ENCODE measurements at regions not wholly inside any gene's neighbourhood (a gene's known extent, or its start where the extent isn't known, plus 50 kb on each side); places are given as distances from the start of the nearest gene placed in this dataset.

- no peak for TF ChIP-seq GATA2 (CRISPR knock-in tag; IDR thresholded peaks at IDR 0.05)
- no peak for TF ChIP-seq CBX2 (IDR thresholded peaks at IDR 0.05; ENCODE audit: insufficient read depth, low read length, poor library complexity, severe bottlenecking)
- TF ChIP-seq HMG20B (CRISPR knock-in tag; IDR thresholded peaks at IDR 0.05), result no peak
- no peak for TF ChIP-seq HLTF (IDR thresholded peaks at IDR 0.05)
- no peak for TF ChIP-seq ZNF764 (CRISPR knock-in tag; IDR thresholded peaks at IDR 0.05; ENCODE audit: low read depth)
- TF ChIP-seq, protein P1, sequence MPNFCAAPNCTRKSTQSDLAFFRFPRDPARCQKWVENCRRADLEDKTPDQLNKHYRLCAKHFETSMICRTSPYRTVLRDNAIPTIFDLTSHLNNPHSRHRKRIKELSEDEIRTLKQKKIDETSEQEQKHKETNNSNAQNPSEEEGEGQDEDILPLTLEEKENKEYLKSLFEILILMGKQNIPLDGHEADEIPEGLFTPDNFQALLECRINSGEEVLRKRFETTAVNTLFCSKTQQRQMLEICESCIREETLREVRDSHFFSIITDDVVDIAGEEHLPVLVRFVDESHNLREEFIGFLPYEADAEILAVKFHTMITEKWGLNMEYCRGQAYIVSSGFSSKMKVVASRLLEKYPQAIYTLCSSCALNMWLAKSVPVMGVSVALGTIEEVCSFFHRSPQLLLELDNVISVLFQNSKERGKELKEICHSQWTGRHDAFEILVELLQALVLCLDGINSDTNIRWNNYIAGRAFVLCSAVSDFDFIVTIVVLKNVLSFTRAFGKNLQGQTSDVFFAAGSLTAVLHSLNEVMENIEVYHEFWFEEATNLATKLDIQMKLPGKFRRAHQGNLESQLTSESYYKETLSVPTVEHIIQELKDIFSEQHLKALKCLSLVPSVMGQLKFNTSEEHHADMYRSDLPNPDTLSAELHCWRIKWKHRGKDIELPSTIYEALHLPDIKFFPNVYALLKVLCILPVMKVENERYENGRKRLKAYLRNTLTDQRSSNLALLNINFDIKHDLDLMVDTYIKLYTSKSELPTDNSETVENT (CRISPR knock-in tag; IDR thresholded peaks at IDR 0.05), result no peak
- no peak for TF ChIP-seq ZNF140 (CRISPR knock-in tag; IDR thresholded peaks at IDR 0.05)
- no peak for TF ChIP-seq GTF2F1 (IDR thresholded peaks at IDR 0.05; ENCODE audit: low read depth, low read length)
- TF ChIP-seq, protein P2, sequence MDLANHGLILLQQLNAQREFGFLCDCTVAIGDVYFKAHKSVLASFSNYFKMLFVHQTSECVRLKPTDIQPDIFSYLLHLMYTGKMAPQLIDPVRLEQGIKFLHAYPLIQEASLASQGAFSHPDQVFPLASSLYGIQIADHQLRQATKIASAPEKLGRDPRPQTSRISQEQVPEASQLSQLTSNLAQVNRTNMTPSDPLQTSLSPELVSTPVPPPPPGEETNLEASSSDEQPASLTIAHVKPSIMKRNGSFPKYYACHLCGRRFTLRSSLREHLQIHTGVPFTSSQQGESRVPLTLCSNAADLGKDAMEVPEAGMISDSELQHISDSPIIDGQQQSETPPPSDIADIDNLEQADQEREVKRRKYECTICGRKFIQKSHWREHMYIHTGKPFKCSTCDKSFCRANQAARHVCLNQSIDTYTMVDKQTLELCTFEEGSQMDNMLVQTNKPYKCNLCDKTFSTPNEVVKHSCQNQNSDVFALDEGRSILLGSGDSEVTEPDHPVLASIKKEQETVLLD (IDR thresholded peaks at IDR 0.05), result no peak
- TF ChIP-seq ZNF57 (CRISPR knock-in tag; IDR thresholded peaks at IDR 0.05), result no peak
- Histone ChIP-seq H3K79me2 (ENCODE audit: control insufficient read depth, insufficient read depth, low read length) (no peaks in the 10 kb centered on the region), H3K4me2 (ENCODE audit: insufficient read depth, low read length) (no peak overlapping the region), H4K20me1 (replicated peaks; ENCODE audit: control insufficient read depth, insufficient read depth, low read length) (no peaks in the 10 kb centered on the region), H3K27me3 (ENCODE audit: control insufficient read depth in 2 of 2, insufficient read depth in 2 of 2, low read length in 2 of 2) (no peaks in the 10 kb centered on the region), H3K4me1 (replicated peaks in 1 of 2; ENCODE audit: control insufficient read depth in 2 of 2, insufficient read depth in 2 of 2, low read length in 2 of 2) (no peaks in the 10 kb centered on the region), H3K9ac (ENCODE audit: insufficient read depth in 1 of 2, low read depth in 2 of 2, low read length in 2 of 2) (no peak overlapping the region), H2AFZ (ENCODE audit: low read depth, low read length) (no peak overlapping the region), H3K9me1 (ENCODE audit: control insufficient read depth, insufficient read depth, low read length) (no peaks in the 10 kb centered on the region), H3K27ac (ENCODE audit: extremely low read depth, low read depth, low read length) (no peak overlapping the region), H3K9me3 (replicated peaks; ENCODE audit: control insufficient read depth, insufficient read depth, low read depth, low read length) (no peaks in the 10 kb centered on the region), H3K4me3 (no peak overlapping the region), H3K36me3 (ENCODE audit: control insufficient read depth, insufficient read depth, low read length) (no peaks in the 10 kb centered on the region)
- FAIRE-seq (no peak), DNase-seq (ENCODE audit: extremely low read depth in 1 of 4, low spot score in 3 of 4) (no peak), ATAC-seq (no peak)
- WGBS (ENCODE audit: insufficient coverage, low coverage, missing lambda C conversion rate), result 0% methylated on average over 3 of the region's 3 CpGs
- in situ Hi-C loops (cut with MboI), result no loop called here
- no TSS peak for BruUV-seq (replicated peaks)
- ChIA-PET POLR2A (no interaction called here), CTCF (ENCODE audit: low intra/inter-chr PET ratio) (no interaction called here)
- intact Hi-C loops (cut with micrococcal nuclease), result no loop called here
Observed at GRCh38 chr17:6184508-6184907, 114.3 kb downstream of the WSCD1 start.

Data from K562 (cell line).